HepG2 (cell line): ENCODE measurements at regions not wholly inside any gene's neighbourhood (a gene's known extent, or its start where the extent isn't known, plus 50 kb on each side); places are given as distances from the start of the nearest gene placed in this dataset.

Source experiments
- HDAC6 ChIP-seq: fragments of 200-600 bp; sonication (generic); IDR thresholded peaks from 2 replicates; pipeline ENCODE4 v1.7.0; 2017; ENCODE audit warnings: mild to moderate bottlenecking, antibody characterized with exemption, low read length, low read depth
- HNRNPUL1 ChIP-seq: fragments of 200-400 bp; formaldehyde crosslinking; IDR thresholded peaks from 2 replicates; pipeline ENCODE4 v1.6.1; 2017; ENCODE audit warnings: low read depth, mild to moderate bottlenecking, low read length, moderate library complexity
- MXI1 ChIP-seq: IDR thresholded peaks from 3 replicates; pipeline ENCODE4 v1.6.1; 2012; ENCODE audit warnings: low read depth, low read length, inconsistent platforms, borderline replicate concordance
- NR3C1 ChIP-seq: sonication (generic); formaldehyde crosslinking; IDR thresholded peaks from 2 replicates; pipeline ENCODE4 v1.4.0; 2020; ENCODE audit warnings: missing genetic modification reagents
- ZMYM4 ChIP-seq: sonication (generic); formaldehyde crosslinking; IDR thresholded peaks from 2 replicates; pipeline ENCODE4 v1.8.1; 2023; ENCODE audit warnings: mild to moderate bottlenecking, missing genetic modification reagents
- ZNF781 ChIP-seq: sonication (generic); formaldehyde crosslinking; IDR thresholded peaks from 2 replicates; pipeline ENCODE4 v1.5.1; 2020; ENCODE audit warnings: borderline replicate concordance, mild to moderate bottlenecking, missing genetic modification reagents; ENCODE audit errors: not compliant biosample characterization
- ZXDC ChIP-seq: sonication (generic); formaldehyde crosslinking; IDR thresholded peaks from 2 replicates; pipeline ENCODE4 v1.5.0; 2020; ENCODE audit warnings: mild to moderate bottlenecking, missing genetic modification reagents

- no peak for TF ChIP-seq MXI1
- no peak for TF ChIP-seq HNRNPUL1
- no peak for TF ChIP-seq NR3C1 (CRISPR knock-in tag)
- no peak for TF ChIP-seq ZXDC (CRISPR knock-in tag)
- TF ChIP-seq ZMYM4, result no peak
- no peak for TF ChIP-seq HDAC6
- no peak for TF ChIP-seq ZNF781 (CRISPR knock-in tag)
Observed at GRCh38 chr22:22112533-22113294, 130.1 kb upstream of the TOP3B start.
